Activated T-cell treated with anti-CD3 and anti-CD28 coated beads for 48 hours (primary cell): ENCODE measurements at regions not wholly inside any gene's neighbourhood (a gene's known extent, or its start where the extent isn't known, plus 50 kb on each side); places are given as distances from the start of the nearest gene placed in this dataset.

ENCODE experiments used
- DNase-seq: peaks from one replicate; pipeline ENCODE4 v3.0.0-alpha.2; 2020; ENCODE audit warnings: low read depth

- no peak for DNase-seq
Observed at GRCh38 chr12:91577586-91578539, 395.2 kb upstream of the DCN start.

- no peak for DNase-seq
Observed at GRCh38 chr12:91576432-91576831, 393.8 kb upstream of the DCN start.

- no peak for DNase-seq
Observed at GRCh38 chr12:91575630-91576029, 393.0 kb upstream of the DCN start.

GRCh38 chr12:91574975-91575374 lies 392.4 kb upstream of the DCN start:
- no peak for DNase-seq

GRCh38 chr12:91574391-91574790 lies 391.8 kb upstream of the DCN start:
- no peak for DNase-seq

- DNase-seq = no peak
Observed at GRCh38 chr12:91572869-91573268, 390.3 kb upstream of the DCN start.

- no peak for DNase-seq
Observed at GRCh38 chr12:91567100-91567485, 384.5 kb upstream of the DCN start.

GRCh38 chr12:91566328-91567099 lies 383.9 kb upstream of the DCN start:
- DNase-seq = no peak

- no peak for DNase-seq
Observed at GRCh38 chr12:91565846-91566245, 383.2 kb upstream of the DCN start.

- DNase-seq = peak; percentile 12
Observed at GRCh38 chr12:91565246-91565645, 382.6 kb upstream of the DCN start.

GRCh38 chr12:91563011-91563765 lies 380.6 kb upstream of the DCN start:
- DNase-seq = no peak

- no peak for DNase-seq
Observed at GRCh38 chr12:91562476-91562875, 379.9 kb upstream of the DCN start.

- DNase-seq = no peak
Observed at GRCh38 chr12:91561958-91562325, 379.3 kb upstream of the DCN start.

GRCh38 chr12:91561301-91561957 lies 378.8 kb upstream of the DCN start:
- DNase-seq = no peak

- no peak for DNase-seq
Observed at GRCh38 chr12:91556909-91557308, 374.3 kb upstream of the DCN start.

- no peak for DNase-seq
Observed at GRCh38 chr12:91555436-91556415, 373.1 kb upstream of the DCN start.

GRCh38 chr12:91551927-91552326 lies 369.3 kb upstream of the DCN start:
- DNase-seq = no peak

GRCh38 chr12:91551242-91551641 lies 368.6 kb upstream of the DCN start:
- no peak for DNase-seq

- no peak for DNase-seq
Observed at GRCh38 chr12:91542666-91543065, 360.0 kb upstream of the DCN start.

GRCh38 chr12:91542067-91542466 lies 359.4 kb upstream of the DCN start:
- DNase-seq = no peak

GRCh38 chr12:91538418-91538817 lies 355.8 kb upstream of the DCN start:
- DNase-seq = no peak
